GM18909 (cell line): ENCODE measurements at regions not wholly inside any gene's neighbourhood (a gene's known extent, or its start where the extent isn't known, plus 50 kb on each side); places are given as distances from the start of the nearest gene placed in this dataset.
"Not testable (repeated sequence)": the region's sequence is repeated elsewhere in the genome, so short reads cannot be mapped to it uniquely, and the experiment has no call there.

Source experiments
- ATAC-seq: cut with Tn5 transposase; IDR thresholded peaks from one replicate; pipeline ENCODE4 v1.9.1; 2021; ENCODE audit warnings: mild to moderate bottlenecking; ENCODE audit not compliant: unreplicated experiment, poor library complexity

DNA sequence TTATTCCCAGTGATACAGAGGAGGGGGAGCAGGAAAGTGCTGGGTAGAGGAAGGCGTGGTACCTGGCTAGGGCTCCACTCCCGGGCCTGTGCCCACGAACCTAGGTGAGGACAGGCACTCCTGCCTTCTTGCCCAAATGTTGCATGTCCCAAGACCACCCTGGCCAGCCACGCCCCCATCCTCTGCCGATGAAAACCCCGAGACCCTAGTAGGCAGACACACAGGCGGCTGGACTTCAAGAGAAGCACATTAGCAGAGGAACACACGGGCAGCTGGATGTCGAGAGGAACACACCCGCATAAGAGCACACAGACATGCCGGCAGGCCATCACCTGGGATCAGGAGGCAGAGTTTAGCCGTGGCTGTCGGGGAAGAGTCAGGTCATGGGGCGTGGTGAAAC lies 1386.5 kb upstream of the GOT2 start:
- ATAC-seq, result no peak

DNA sequence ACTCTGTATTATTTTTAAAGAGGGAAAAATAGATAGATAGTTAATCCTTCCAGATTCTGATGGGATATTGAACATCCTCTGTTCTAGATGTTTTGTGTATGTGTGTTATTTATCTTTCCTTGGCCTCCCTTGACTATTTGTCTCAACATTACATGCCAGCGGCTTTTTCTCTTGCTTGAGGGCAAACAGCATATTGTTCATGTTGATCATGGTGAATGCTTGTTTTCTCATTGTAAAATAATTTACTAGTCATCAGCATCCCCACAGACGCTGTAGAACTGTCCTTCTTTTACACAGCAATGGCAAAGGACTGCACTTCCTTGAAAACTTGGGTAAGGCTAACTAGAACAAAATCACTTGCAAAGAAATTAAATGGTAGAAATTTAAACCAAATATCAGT lies 1376.4 kb upstream of the GOT2 start:
- ATAC-seq, result no peak

DNA sequence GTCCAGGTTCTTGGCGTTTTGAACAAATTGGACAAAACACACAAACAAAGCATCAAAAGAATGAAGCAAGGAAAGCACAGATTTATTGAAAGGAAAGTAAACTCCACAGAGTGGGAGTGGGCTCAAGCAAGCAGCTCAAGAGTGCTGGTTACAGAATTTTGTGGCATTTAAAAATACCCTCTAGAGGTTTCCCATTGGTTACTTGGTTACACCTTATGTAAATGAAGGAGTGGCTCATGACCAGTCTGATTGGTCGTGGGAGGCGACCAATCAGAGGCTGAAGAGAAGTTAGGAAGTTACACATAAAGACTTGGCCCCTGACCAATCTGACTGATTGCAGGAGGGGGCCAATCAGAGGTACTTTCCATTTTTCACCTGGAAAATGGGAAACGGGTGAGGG lies 1373.8 kb upstream of the GOT2 start:
- no peak for ATAC-seq

DNA sequence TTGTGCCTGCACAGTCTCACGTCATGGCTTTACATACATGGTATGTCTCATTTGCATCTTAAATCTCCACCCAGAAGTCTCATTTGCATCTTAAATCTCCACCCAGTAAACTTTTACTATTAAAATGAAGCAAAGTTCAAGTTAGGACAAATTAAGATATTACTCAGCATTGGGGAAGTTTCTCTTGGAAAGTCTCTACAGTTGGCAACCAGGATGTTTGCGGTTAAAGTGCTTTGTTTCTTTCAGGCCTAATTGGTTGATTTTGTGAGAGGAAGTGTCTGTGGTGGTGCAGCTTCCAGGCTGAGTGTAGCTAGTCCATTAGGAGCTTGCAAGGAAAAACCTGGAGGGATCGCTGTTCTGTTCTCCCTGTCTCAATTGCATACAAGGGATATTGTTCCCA lies 1373.3 kb upstream of the GOT2 start:
- ATAC-seq, result no peak

DNA sequence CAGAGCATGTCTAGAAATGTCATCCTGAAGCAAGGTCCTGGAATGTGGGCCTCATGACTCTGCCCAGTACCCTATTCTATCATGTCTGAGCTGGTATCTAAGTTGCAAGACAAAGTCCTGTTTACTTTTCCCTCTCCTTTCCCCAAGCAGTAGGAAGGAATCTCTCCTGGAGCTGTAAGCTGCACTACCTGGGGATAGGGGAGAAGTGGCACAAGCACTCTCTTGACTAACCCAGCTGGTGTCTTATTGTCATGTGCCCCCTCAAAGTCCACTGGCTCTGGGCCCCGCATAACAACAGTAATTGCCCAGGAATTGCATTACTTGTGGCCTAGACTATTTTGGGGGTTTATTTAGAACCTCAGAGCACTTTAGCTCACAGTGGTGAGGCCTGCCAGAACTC lies 1366.3 kb upstream of the GOT2 start:
- no peak for ATAC-seq

DNA sequence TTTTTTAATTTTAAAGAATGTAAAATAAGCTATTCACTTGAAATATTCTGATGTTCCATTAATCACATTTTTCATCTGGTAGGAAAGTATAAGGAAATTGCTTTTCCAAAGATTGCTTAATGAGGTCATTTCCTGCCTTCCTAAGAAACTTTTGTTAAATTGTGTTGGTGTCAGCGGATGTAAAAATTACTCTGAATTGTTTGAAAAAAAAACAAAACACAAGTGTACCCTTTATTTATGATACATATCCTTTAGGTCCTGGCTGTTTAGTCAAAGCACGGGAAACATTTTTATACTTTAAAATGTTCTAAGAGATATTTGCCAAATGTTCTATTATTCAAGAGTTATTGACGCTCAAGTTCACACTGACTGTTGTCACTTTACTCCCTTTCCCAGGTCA lies 1357.4 kb upstream of the GOT2 start:
- no peak for ATAC-seq

DNA sequence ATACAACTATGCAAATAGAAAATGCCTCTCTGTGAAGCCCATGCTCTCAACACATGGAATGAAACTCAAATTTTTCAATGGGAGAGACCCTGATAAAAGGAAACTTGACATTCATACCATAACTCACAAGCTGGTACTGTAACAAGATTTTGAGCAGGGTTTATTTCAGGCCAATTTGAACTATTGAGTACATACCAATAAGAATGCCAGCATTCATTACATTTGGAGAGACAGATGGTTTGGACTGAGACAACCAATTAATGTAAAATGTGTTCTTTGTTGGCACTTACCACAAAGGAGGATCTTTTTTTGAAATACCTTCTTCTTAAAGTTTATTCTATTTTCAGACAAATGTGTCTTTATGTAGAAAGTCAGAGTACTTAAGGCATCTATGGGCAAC lies 1357.0 kb upstream of the GOT2 start:
- no peak for ATAC-seq

DNA sequence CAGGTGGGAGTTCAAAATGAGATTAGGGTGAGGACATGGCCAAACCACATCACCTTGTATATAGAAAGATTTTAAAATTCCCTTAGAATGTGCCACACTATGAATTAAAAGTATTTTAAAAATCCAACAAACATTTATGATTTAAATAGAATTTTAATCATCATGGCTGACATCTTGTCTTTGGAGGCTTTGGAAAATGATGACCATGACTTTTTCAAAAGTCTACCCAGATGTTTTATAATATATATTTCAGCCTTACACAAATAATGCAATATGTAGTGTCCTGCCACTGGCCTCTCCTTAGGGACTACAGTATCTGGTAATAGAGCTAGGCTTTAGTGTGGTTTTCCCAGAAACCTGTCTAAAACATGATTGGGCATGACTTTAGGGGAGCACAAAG lies 1353.4 kb upstream of the GOT2 start:
- ATAC-seq, result no peak

DNA sequence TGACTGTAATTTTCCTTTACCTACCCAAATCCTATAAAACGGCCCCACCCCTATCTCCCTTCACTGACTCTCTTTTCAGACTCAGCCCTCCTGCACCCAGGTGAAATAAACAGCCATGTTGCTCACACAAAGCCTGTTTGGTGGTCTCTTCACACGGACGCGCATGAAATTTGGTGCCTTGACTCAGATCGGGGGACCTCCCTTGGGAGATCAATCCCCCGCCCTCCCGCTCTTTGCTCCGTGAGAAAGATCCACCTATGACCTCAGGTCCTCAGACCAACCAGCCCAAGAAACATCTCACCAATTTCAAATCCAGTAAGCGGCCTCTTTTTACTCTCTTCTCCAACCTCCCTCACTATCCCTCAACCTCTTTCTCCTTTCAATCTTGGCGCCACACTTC lies 1344.7 kb upstream of the GOT2 start:
- ATAC-seq, result not testable (repeated sequence)

DNA sequence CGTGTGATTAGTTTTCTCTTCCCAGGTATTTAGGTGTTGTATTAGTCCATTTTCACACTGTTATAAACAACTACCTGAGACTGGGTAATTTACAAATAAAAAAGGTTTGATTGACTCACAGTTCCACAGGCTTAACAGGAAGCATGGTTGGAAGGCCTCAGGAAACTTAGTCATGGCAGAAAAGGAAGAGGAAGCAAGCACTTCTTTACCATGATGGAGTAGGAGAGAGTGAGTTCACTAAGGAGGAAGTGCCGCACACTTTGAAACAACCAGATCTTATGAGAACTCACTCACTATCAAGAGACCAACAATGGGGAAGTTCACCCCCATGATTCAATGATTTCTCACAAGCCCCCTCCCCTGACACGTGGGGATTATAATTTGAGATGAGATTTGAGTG lies 1343.7 kb upstream of the GOT2 start:
- no peak for ATAC-seq

DNA sequence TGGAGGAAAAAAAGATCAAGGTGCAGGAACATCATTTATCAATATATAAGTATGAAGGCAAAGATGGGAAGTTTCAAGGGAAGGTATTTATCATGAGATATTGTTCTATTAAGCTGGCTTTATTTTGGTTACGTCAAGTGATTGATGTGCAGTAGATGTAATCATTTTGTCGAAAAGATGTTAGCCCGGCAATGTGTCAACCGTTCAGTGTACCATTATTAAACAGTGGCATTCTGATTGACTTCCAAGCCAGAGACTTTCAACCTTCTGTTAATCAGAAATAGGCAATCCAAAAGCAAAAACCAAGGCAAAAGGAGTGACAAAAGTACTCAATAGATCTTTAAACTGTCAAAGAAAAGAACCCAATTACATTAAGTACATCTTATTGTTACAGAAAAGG lies 1340.3 kb upstream of the GOT2 start:
- no peak for ATAC-seq

DNA sequence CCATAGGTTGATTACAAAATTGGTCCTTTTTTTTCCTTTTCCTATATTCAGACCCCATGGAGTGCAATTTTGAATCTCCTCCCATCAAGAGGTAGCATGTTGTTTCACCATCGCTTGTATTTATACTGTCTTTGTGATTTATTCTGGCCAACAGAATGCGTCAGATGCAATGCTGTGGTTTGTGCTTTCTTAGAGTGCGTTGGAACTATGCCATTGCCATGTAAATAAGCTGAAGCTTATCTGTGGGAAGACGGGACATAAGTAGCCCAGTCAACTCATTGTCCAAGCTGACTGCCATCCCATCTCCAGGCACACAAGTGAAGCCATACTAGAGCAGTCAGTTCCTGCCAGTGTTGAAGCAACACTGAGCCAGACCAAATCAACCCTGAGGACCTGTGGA lies 1339.3 kb upstream of the GOT2 start:
- no peak for ATAC-seq

DNA sequence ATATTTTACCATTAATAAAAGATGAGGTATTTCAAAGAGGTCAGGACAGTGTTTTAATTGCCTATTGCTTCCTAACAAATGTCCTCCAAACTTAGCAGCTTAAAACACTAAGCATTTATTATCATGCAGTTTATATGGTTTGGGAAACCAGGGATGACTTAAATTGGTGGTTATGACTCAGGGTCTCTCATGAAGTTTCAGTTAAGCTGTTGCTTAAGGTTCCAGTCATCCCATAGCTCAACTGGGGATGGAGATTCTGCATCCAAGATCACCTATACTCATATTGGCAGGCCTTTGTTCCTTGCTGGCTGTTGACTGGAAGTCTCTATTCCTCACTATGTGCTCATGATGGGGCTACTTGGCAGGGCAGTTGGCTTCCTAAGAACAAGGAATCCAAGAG lies 1329.9 kb upstream of the GOT2 start:
- no peak for ATAC-seq

DNA sequence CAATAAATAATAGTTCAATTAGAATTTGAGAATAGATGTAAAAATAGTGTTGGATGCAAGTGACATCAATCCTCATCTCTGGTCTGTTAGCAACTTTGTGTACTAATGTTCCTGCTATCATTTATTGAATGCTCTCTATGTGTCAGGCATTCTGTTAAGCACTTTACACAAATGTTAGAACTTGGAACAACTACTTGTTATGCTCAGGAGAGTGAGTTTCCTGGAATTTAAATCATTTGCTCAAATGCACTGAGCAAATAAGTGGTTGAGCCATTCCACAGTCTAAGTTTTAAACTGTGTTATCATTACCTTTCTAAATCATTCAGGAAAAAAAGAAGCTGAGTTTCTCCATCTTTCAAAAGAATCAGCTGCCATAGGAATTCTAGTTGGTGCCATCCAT lies 1327.3 kb upstream of the GOT2 start:
- ATAC-seq, result no peak

DNA sequence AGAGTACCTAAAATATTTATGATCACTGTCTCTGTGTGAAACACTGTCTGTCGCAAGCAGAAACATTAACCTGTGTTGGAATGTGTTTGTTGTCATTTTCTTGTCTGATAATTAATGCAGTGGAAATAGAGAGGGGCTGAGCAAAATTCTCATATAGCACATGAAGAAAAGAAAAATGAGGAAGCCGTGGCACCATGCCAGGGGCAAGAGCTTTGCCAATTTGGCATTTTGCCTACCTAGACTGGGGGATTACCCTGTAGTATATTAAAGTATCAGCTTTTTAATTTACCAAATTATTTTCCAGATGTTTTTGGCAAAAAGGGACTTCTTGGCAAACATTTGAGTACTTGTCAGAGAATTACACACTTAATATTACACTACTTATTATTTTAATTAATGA lies 1326.6 kb upstream of the GOT2 start:
- ATAC-seq, result no peak

DNA sequence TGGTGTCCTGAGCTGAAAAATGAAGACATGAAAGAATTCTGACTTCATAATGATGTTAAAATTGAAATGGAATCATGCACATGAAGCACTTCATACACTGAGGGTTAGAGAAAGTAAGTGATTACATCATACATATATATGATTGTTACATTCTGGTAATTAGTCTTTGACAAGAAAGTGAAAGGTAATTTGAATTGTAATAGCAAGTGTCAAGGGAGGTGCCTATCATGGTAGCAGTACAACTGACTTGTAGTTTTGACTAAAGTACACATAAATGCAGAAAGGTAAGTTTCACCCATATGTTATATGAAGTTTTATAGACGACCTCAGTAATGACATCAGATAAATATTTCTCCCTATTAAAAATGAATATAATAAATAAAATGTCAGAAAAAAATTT lies 1325.0 kb upstream of the GOT2 start:
- no peak for ATAC-seq

DNA sequence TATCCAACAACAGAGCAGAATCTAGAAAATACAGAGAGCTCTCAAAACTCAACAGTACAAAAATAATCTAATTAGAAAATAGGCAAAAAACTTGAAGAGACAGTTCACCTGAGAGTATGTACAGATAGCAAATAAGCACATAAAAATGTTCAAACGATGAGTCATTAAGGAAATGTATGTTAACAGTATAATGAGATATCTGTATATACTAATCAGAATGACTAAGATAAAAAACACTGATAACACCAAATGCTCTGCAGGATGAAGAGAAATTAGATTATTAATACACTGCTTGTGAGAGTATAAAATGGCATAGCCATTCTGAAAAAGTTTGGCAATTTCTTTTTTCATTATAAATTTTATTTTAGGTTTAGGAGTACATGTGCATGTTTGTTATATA lies 1307.6 kb upstream of the GOT2 start:
- ATAC-seq, result no peak

DNA sequence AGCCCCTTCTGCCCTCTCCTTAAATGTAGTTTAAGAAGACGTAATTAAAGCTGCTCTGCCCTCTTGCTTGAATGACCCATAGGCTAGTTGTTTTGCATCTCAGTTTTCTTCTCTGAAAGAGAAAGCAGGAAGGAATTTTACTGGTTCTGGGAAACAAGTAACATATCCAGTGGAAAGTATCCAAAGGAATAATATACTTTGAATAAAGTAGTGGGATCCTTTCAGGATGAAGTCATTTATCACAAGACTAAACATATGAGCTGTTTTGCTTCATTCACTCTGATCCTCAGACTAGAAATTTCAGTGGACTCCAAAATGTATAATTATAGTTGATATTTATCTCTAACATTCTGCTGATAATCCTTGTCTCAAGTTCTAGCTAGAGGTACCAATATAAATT lies 1297.6 kb upstream of the GOT2 start:
- ATAC-seq, result no peak

DNA sequence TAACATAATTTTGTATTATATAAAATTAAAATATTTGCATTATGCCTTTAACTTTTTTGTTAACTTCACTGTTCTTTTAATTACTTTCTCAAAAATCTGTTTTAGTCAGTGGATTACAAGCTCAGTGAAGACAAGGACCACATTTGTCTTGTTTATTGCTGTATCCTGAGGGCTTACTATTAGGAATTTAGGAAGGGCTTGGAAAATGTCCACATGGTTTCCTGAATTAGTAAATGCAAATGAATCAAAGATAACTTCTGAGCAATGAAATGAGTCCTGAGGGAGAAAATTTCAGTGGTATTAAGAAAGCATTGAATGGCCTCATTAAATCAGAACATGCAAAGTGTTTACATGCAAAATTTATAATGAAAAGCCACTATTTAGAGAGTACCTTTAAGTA lies 1293.2 kb upstream of the GOT2 start:
- ATAC-seq, result no peak

DNA sequence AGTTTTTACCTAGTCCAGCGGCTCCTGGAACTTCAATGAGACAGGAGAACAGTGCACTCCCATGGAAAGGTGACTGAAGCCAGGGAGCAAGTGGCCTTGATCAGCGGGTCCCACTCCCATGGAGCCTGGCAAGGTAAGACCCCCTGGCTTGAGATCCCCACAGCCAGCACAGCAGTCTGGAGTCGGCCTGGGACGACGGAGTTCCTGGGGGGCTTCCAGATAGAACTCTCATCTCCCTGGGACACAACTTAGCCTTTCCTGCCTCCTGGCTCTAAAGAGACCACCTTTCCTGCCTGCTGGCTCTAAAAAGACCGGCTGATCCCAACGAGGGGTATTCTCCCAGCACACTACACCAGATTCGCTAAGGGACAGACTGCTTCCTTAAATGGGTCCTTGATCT lies 1279.0 kb upstream of the GOT2 start:
- ATAC-seq, result no peak

DNA sequence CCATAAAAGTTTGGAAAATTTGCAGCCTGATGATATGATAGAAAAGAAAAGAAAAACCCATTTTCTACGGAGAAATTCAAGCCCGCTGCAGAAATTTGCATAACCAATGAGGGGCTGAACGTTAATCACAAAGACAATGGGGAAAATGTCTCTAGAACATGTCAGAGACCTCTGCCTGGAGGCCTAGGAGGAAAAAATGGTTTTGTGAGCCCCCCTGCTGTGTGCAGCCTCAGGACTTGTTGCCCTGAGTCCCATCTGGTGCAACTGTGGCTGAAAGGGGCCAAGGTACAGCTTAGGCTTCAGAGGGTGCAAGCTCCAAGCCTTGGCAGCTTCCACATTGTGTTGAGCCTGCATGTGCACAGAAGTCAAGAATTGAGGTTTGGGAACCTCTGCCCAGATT lies 1267.4 kb upstream of the GOT2 start:
- no peak for ATAC-seq

DNA sequence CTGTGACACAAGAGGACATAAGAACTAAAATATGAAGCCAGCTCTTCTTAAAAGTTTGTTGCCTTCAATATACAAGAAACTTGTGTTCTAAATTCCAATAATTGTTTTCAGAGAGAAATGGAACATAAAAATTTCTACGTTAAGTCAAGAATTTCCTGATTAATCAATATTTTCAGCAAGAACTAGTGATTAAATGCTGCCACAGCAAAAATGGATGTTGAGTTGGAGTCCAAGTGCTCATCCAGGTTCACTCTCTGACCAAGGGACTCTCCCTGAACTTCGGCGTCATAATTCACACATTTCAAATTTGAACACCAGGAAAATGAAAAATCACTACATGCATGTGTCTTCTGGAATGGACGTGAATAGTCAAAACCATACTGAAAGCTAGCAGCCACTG lies 1263.6 kb upstream of the GOT2 start:
- no peak for ATAC-seq

DNA sequence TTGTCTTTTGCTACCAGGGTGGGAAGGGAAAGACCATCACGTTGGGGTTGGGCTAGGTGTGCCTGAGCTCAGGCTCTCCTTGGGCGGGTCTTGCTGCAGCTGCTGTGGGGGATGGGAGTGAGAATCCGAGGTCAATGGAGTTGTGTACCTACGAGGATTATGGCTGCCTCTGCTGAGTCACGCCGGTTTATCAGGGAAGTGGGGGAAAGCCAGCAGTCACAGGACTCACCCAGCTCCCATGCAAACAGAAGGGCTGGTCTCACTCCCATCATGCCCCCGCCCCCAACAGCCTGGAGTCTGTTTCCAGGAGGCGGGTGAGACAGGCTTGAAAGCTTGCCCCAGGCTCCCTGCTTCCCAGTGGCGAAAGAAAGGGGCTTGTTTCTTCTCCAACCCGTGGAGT lies 1259.0 kb upstream of the GOT2 start:
- no peak for ATAC-seq

DNA sequence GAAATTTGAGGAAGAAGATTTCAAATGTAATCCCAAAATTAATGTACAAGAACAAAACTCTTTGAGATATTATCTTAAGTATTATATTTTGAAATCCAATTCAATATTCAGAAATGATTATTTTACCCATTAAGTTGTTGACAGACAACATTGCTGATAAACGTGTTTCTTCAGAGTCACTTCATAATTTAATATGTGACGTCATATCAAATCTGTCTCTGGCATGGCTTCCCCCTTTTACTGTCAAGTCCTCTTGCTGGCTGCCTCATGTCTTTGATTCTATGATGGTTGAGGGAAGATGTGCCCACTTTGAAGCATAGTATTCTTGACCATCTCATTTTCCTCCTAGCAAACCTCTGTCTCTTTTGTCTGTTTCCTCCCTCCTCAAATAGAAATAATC lies 1257.1 kb upstream of the GOT2 start:
- no peak for ATAC-seq
